Stimulated activated CD8-positive, alpha-beta memory T cell treated with anti-CD3 and anti-CD28 coated beads, Interleukin-7, amount 100 ng/mL, for 4 hours (primary cell): ENCODE measurements at regions not wholly inside any gene's neighbourhood (a gene's known extent, or its start where the extent isn't known, plus 50 kb on each side); places are given as distances from the start of the nearest gene placed in this dataset.

Experiments
- DNase-seq, 2 donors: peaks; one replicate each; pipeline ENCODE4 v3.0.0-alpha.2; 2020; ENCODE audit warnings: low read depth in 2 of 2

GRCh38 chr11:45036733-45037132, 86.0 kb upstream of the TP53I11 start:
- no peak for DNase-seq

DNA sequence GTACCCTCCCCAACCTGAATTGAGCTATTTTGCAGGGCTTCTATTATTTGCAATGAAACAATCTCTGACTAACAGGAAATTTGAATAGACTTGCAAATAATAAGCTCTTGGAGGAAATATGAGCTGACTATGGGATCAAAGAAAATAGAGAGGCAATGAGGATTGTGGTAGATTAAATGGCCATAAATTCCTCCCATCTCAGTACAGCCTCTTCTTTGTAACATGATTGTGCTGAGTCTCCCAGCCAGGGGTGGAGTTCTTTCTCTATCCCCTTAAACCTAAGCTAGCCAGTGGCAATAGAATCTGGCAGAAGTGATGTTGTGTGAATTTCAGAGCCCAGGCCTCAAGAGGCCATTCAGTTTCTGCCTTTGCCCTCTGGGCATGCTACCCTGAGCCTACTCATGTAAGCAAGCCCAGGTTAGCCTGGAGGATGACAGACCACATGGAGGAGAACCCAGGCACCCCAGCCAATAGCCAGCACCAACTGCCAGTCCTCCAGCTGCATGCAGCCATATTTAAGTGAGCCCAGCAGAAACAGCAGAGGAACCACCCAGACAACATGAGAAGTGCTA, 86.8 kb upstream of the TP53I11 start:
- DNase-seq = no peak

GRCh38 chr11:45038923-45039322, 88.2 kb upstream of the TP53I11 start:
- no peak for DNase-seq

- DNase-seq = no peak
Observed at GRCh38 chr11:45041596-45041995, 90.9 kb upstream of the TP53I11 start.

DNA sequence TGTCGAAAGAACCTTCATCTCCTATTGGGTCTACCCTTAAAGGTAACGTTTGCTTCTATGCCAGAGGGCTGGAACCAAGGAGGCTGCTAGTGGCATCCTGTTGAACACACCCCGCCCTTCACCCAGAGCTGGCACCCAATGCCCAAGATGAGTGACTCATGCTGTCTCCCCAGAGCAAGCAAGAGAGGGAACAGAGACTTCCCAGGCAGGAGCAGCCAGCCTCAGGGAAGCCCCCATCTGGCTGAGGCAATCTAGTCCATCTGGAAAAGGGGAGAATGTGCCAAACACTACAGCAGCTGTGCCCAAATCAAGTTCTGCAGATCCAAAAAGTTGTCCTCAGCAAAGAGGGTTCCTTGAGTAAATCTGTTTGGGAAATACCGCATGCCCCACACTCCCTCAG, 91.9 kb upstream of the TP53I11 start:
- DNase-seq = no peak

DNA sequence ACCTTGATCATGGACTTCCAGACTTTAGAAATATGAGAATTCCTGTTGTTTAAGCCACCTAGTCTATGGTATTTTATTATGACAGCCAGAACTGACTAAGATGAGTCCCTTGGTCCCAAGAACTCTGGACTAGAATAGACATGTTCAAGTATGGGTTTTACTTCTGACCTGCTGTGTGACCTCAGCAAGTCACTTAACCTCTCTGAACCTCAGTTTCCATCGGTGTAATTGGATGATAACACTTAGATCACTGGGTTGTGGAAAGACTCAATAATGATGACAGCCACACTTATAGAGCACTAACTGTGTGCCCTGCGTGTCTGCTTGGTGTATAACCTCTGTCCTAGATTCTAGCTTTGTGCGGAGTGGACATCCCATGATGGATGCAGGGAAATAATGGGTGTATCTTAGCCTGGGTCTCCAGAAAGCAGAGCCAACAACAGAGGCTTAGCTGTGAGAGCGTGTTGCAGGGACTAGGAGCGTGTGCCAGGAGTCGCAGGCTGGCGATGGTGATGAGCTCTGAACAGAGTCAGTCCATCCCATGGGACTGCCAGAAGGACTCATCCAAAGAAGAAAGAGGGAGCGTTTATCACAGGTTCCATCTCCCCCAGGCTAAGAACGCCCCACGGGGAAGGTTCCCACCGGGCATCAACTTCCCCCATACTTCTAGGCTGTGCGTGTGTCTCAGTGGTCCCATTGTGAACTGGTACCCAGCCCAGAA, 93.2 kb upstream of the TP53I11 start:
- no peak for DNase-seq

DNA sequence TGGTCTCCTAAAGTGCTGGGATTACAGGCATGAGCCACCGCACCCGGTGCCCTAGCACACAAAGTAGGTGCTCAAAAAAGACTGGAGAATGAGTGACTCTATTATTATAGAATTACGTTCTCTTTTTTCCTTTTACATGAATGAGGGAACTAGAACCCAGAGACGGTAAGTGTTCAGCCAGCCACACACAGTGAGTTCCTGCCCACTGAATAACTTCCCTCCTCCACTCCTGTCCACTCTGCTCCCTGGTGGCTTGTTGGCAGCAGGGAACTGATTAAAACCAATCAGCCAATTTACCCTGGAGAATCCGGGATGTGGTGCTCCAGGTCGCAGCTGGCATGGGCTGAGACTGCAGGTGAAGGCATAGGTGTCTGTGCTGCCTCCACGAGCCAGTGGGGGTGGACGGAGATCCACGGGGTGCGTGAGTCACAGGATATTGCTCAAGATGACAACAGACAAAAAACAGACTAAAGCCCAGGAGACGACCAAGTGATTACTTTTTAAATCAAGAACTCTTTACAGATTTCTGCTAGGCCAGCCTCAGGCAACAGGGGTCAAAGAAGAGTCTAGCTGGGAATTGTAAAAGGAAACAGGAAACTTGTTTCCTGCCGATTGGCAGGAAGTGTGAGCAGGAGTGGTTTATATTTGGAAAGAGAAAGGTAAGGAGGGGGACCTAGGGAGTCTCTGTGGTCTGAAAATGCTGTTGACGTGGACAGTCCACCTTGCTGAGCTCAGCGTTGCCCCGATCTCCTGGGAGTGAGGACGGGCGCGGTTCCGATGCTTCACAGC, 95.2 kb upstream of the TP53I11 start:
- peak in 1 of 2 donors; percentile 23 for DNase-seq

GRCh38 chr11:45048313-45048841, 97.7 kb upstream of the TP53I11 start:
- DNase-seq = no peak

DNA sequence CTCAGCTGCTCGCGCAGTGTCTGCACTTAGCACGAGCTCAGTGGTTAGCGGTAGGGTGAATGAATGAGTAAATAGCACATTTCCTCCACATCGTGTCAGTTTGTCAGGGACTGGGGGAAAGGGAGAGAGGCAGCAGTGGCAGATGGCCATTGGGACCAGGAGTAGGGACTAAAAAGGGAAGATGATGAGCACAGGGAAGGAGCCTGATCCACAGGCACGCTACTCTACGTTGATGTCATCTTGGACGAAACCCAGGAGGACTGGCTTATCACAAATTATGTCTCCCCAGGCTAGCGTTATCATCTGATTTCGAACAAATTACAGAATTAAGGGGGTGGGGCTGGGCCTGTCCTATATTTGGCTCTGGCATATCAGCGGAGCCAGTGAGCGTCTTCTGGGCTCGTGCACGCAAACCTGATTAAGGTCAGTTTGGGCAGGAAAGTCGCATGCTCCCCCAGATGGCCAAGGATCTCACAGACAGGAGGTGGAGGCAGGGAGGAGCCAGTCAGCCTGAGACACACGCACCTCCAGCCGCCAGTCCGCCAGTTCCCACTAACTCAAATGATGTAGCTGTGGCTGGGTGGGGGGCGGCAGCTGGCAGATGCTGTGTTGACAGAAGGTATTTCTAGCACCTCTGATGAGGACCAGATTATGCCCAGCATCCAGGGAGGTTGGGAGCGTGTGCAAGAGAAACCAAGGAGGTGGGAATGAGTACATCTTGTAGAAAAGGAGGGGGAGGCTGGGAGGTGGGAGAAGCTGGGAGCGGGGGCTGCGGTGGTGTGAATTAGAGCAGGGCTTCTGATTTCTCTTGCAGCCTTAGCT, 97.4 kb upstream of the PRDM11 start:
- DNase-seq = no peak

GRCh38 chr11:45050111-45050510, 96.3 kb upstream of the PRDM11 start:
- no peak for DNase-seq

DNA sequence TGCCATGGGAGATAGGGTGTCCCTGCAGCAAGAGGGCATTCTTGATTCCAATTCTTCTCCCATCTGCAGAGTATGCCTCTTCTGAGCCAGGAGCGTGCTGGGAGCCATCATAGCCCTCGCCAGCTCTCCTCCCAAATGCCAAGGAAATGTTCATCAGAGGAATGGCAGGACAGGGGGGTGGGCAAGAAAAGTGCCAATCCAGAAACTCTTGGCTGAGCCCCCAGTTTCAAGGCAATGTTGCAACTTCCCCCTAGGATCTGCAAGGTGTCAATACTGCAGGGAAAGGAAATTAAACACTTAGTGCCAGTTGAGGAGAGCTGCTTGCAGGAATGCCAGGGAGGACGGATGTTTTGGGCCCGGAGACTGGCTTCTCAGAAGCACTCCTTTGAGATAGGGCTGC, 94.8 kb upstream of the PRDM11 start:
- no peak for DNase-seq

- no peak for DNase-seq
Observed at GRCh38 chr11:45052361-45052760, 94.1 kb upstream of the PRDM11 start.

- DNase-seq = no peak
Observed at GRCh38 chr11:45053736-45054446, 92.5 kb upstream of the PRDM11 start.

DNA sequence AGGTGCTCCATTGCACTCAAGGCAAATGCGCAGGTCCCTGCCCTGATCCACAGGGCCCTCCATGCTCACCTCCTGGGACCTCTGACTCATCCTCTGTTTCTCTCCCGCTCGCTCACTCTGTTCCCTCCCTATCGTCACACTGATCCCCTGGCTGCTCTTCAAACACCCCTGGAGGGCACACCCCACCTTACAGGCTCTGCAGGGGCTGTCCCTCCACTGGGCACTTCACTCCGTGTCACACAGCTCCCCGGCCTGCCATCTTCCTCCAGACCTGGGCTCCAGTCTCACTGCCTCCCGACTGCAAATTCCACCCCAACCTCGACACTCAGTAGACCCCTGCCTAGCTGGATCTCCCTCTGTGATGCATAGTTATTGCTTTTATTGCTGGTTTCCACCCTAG, 91.5 kb upstream of the PRDM11 start:
- no peak for DNase-seq

GRCh38 chr11:45056529-45056928, 89.9 kb upstream of the PRDM11 start:
- no peak for DNase-seq

DNA sequence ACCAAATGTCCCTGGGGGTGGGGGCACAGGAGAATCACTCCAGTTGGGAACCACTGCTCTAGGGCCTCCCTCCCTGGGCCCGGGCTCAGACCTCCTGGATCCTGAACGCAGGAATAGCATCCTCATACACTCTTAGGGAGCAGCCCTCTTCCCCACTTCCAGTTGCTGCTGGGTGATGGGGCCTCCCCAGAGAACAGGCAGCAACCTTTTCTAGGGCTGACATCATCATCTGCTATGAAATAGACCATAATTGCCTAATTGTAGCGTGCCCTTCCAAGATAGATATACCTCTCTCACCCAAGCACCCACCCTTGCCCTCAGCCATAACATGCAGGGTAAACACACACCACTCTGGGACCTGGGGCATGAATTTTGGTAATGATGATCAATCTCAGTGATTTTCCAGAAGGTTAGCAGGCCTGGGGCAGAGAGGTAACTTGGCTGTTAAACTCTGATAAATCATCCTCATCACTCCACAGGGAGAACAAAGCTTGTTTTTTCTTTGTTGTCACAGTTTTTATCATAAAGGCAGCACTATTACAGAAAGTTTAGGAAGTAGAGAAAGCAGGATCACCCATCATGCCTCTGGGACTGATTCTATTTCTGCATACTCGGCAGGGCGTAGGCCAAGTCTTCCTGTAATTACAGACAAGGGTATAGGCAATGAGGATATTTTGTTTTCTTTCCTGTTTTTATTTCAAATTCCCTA, 88.3 kb upstream of the PRDM11 start:
- DNase-seq = no peak

- DNase-seq = no peak
Observed at GRCh38 chr11:45058647-45058950, 87.8 kb upstream of the PRDM11 start.

- no peak for DNase-seq
Observed at GRCh38 chr11:45060707-45061106, 85.7 kb upstream of the PRDM11 start.

- no peak for DNase-seq
Observed at GRCh38 chr11:45061641-45062040, 84.8 kb upstream of the PRDM11 start.

GRCh38 chr11:45062115-45062514, 84.3 kb upstream of the PRDM11 start:
- no peak for DNase-seq
